GM19240 (cell line): ENCODE measurements at regions not wholly inside any gene's neighbourhood (a gene's known extent, or its start where the extent isn't known, plus 50 kb on each side); places are given as distances from the start of the nearest gene placed in this dataset.

ENCODE experiments used
- DNase-seq: peaks from one replicate; pipeline ENCODE4 v3.0.0; 2011; ENCODE audit warnings: low spot score; ENCODE audit not compliant: insufficient read length

- DNase-seq = no peak
Observed at GRCh38 chr4:180617196-180617595, 1626.0 kb upstream of the TENM3 start.

GRCh38 chr4:180618396-180618795 is 1624.8 kb upstream of the TENM3 start:
- no peak for DNase-seq

GRCh38 chr4:180619440-180619839 is 1623.8 kb upstream of the TENM3 start:
- no peak for DNase-seq

DNA sequence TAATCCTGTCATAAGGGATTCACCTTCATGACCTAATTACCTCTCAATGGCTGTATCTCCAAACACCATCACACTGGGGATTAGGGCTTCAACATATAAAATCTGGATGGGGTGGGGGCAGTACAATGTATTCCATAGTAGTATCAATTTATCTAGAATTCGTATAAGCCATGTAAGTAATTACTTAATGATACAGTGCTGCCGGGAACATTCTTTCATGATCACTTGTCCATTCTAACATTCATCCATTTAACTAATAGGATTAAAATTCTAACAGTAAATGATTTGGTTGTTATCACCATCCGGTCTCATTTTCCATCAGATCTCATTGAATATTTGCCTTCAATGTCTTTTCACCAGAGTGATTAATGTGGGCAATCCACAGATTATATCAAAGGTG is 1620.9 kb upstream of the TENM3 start:
- no peak for DNase-seq

DNA sequence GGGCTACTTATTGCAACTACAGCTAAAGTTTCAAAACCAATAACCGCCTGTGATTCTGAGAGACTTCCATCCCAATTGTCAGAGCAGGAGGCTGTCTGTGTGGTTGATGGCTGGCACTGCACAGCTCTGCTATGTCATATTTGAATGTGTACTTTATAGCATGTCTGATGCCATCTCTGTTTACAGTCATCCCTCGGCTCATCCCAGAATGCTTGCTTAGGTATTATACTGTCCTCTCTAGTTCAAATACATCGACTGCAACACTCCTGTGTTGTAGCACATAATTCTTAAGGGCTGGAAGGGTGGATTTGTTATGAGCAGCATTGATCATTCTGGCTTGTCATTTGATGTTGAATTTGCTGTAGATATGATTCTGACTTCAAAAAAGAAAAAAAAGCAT is 1617.5 kb upstream of the TENM3 start:
- no peak for DNase-seq

GRCh38 chr4:180630012-180630665 is 1613.1 kb upstream of the TENM3 start:
- no peak for DNase-seq

DNA sequence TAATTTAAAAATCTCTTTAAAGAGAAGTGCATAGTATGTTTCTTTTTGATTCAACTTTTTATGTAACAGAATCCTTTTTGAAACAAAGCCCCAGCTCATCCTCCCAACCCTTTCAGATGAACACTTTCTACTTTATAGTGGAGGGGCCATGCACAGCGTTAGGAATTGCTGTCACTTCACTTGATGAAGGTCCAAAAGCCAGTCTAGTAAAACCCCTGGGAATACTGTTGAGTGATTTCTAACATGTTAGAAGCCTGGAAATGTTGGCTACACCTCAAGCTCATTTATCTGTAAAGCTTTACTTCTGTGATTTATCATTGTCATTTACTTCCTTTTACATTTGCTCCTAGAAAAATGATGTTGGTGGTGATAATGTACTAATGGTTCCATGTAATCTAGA is 1608.9 kb upstream of the TENM3 start:
- no peak for DNase-seq

DNA sequence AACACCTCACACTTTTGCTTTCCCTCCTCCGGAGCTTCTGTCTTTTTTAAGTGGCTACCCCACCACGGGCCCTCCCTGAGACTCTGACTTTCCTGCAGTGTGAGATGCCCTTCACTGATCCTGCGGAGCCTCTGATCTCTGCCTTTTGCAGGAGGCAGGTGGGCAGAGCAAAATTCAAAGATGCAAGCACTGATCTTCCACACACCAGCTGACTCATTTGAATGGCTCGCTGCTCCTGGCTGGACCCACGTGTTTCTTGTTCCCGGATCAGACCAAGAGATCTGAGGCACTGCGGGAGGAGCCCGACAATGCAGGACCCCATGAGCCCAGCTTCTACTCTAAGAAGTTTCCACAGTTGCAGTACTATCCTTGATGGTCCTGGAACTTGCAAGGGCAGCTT is 1607.9 kb upstream of the TENM3 start:
- DNase-seq = no peak

DNA sequence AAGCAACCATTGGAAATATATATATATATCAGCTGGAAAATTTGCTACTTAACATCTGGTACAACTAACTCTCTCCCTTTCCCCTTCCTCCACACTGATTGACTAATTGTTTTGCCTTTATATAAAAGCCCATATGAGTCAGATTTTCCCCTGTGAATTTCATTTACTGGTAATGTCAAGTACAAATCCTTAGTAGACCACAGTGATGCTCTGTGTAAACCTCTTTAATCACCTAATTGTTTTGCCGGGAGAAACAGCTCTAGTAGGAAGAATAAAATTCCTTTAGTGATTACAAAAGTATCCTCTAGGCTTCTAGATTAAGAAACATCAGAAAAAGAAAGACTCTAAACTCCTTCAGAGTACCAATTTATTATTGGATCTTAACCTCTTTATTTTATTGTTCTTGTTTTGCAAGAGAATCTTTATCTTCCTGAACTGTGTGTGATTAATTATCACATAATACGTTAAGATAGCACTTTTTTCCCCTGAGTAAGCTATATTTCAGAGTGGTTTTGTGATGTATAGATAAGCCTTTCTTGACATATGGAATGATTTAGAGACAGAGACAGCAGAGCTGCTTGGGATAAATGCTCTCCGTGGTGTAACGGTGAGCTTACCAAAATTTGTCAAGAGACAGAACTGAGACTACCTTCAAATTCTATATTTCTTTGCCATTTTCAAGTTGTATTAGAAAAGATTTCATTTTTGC is 1606.4 kb upstream of the TENM3 start:
- DNase-seq = no peak

DNA sequence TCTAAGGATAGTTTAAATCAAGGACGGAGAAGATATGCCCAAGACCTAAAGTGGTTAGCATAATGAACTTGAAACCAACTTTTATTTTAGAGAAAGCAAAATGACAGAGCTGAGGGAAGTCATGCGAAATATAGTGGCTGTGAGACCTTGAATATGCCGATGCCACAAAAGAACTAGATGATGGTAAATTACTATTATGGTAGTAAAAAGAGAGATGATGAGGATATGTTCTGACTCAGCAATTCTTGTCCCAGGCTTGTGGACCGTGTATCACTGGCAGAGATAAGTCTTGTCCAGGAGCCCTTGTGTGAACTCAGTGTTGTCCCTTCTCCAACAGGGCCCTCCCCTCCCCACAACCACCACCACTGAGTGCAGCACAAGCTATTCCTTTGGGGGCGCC is 1605.6 kb upstream of the TENM3 start:
- no peak for DNase-seq

DNA sequence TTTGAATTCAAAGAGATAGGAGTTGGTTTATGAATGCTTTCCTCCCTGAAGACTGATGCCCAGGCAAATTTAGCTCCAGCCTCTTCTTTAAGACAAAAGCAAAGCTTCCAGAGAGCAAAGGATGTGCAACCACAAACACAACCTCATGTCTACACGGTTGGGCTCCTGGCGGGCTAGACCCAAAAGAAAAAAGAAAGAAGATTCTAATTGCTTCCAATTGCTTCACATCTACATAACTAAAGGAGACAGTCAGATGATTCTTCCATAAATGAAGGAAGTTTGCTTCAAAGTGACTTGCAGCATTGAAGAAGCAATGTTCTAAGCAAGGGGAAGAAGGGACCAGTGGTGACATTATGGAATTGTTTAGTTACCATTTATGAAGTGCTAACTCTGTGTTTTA is 1603.0 kb upstream of the TENM3 start:
- no peak for DNase-seq

DNA sequence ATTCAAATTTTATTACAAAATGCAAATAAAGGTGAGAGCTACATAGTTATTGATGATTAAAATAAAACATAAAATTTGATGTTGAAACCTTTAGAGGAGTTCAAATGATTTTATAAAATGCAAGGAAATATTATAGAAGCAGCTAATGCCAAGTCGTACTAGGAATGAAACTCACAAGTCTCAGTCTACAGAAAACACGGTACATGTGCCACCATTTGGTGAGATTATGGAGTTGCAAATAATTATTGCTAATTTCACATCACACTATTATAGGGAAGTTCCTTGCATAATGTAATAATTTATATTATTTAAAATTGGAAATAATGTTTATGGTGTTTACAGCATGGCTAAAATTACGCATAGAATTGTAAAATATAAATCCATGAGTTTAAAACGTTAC is 1601.7 kb upstream of the TENM3 start:
- DNase-seq = no peak

DNA sequence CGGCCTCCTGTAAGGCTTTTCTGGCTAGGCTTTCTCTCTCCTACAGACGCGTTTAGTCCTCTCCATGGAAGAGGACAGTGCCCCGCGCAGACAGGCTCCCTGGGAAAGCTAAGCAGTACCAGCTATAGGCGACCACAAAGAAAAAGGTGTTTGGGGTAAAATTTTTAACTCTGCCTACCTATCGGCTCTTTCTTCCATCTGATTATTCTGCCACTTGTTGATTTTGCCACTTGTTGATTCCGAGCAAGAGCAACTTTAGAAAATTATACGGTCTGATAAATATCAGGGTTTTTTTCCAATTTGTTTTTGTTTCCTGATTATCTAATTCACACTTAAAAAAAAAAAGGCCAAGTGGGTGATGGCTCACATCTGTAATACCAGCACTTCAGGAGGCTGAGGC is 1600.5 kb upstream of the TENM3 start:
- no peak for DNase-seq

GRCh38 chr4:180650273-180650672 is 1592.9 kb upstream of the TENM3 start:
- no peak for DNase-seq

- DNase-seq = no peak
Observed at GRCh38 chr4:180652533-180652932, 1590.7 kb upstream of the TENM3 start.

GRCh38 chr4:180655886-180656285 is 1587.3 kb upstream of the TENM3 start:
- DNase-seq = no peak

DNA sequence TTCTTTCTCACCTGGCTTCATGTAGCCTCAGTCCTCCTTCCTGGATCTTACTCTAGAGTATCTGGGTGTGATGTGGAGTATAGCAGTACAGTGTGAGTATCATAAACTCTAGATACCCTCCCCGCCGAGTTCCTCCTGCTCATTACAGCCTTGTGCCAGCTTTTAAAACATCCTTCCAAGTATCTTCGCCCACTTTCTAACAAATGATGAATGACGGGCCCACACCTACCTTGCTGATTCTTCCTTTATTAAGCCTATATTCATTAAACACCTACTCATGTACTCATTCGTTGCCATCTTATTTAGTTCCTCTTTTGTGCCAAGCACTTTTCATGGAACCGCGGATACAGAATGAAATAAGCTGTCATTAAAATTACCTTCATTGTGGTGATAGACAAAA is 1585.3 kb upstream of the TENM3 start:
- DNase-seq = no peak

DNA sequence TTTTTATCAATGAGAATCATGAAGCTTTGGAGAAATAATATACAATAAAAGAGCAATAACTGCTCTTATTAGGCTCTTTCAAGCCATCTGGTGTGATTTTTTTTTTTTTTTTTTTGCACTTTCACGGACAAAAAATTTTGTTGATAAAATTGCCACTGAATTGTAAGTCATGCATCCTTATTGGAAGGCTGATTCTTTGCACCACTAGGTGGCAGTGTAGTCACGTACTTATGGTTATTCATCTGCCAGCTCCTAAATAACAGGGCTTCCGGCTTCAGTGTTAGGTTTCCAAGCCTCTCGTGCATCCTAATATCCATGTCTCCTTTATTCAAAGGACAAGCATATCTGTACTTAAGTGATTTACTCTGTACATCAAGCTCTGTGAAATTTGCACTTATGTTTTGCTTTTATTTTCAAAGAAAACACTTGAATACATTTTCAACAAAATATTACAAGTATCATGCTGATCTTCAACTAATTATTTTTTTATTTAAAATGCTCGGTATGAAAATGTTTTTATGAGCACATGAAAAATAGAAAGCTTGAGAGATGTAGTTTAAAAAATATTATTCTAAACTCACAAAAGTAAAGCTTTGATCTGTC is 1578.3 kb upstream of the TENM3 start:
- peak; percentile 18 for DNase-seq

GRCh38 chr4:180665481-180665880 is 1577.7 kb upstream of the TENM3 start:
- DNase-seq = no peak

- DNase-seq = peak; percentile 2
Observed at GRCh38 chr4:180665994-180666824, 1577.0 kb upstream of the TENM3 start.

GRCh38 chr4:180668732-180669131 is 1574.5 kb upstream of the TENM3 start:
- no peak for DNase-seq

DNA sequence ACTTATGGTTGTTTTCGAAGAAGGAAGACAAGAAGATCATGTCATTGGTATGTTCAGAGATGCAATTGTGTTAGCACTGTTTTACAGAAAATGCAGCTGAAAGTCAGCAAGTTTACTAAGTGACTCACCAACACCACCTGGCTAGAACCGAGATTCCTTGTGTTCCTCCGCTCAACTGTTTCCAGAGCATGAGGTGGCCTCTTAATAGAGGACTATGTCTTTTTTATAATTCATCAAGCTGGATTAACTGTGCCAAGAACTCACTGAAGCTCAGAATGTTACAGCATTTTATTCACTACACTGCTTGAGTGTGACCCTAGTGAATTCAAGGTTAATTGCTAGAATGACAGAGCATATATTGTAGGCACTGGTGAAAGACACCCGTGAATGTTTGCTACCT is 1573.5 kb upstream of the TENM3 start:
- DNase-seq = no peak
